C4-2B (cell line): ENCODE measurements at regions not wholly inside any gene's neighbourhood (a gene's known extent, or its start where the extent isn't known, plus 50 kb on each side); places are given as distances from the start of the nearest gene placed in this dataset.

ENCODE experiments used
- CTCF ChIP-seq: fragments of 450-650 bp; conservative IDR thresholded peaks from 2 replicates; pipeline ENCODE4 v1.5.1; 2017; ENCODE audit warnings: mild to moderate bottlenecking
- ZFX ChIP-seq: fragments of 450-650 bp; IDR thresholded peaks from 2 replicates; pipeline ENCODE4 v1.6.1; 2017

- TF ChIP-seq CTCF, result no peak
- no peak for TF ChIP-seq ZFX
These were observed 590.8 kb downstream of the OTOL1 start for GRCh38 chr3:162087361-162087760.
